Colonic mucosa (tissue), 4 donors: ENCODE measurements at regions not wholly inside any gene's neighbourhood (a gene's known extent, or its start where the extent isn't known, plus 50 kb on each side); places are given as distances from the start of the nearest gene placed in this dataset.

Experiments
- DNase-seq: peaks from one replicate; pipeline ENCODE4 v3.0.0-alpha.2; 2020
- H3K27ac ChIP-seq: fragments of 200-600 bp; one replicate; pipeline ENCODE4 v1.8.0; 2021
- H3K27me3 ChIP-seq: fragments of 200-600 bp; one replicate; pipeline ENCODE4 v1.8.0; 2021
- H3K36me3 ChIP-seq: fragments of 200-600 bp; one replicate; pipeline ENCODE4 v1.8.0; 2021
- H3K4me1 ChIP-seq: fragments of 200-600 bp; one replicate; pipeline ENCODE4 v1.8.0; 2021; ENCODE audit warnings: mild to moderate bottlenecking
- H3K4me3 ChIP-seq: fragments of 200-600 bp; one replicate; pipeline ENCODE4 v1.8.0; 2021
- H3K9ac ChIP-seq, 2 donors: one replicate each; pipeline ENCODE4 v1.7.0; 2013; ENCODE audit warnings: control low read depth in 2 of 2, low read depth in 2 of 2, low read length in 2 of 2
- H3K9me3 ChIP-seq: fragments of 200-600 bp; one replicate; pipeline ENCODE4 v1.8.0; 2021
- intact Hi-C: fragments of 100-400 bp; cut with DNase I; formaldehyde crosslinking; loops from one replicate; pipeline ENCODE4 v1.14.1; 2022
- TF ChIP-seq, protein P1 (sequence below): fragments of 200-600 bp; IDR thresholded peaks from one replicate; pipeline ENCODE4 v1.8.0; 2022; ENCODE audit warnings: antibody characterized with exemption, mild to moderate bottlenecking
- donor health status: healthy.
- donor health status: DM: no; HTN: no; CAD: no.
- donor health status: DM: no; HTN: no; CAD: no.

DNA sequence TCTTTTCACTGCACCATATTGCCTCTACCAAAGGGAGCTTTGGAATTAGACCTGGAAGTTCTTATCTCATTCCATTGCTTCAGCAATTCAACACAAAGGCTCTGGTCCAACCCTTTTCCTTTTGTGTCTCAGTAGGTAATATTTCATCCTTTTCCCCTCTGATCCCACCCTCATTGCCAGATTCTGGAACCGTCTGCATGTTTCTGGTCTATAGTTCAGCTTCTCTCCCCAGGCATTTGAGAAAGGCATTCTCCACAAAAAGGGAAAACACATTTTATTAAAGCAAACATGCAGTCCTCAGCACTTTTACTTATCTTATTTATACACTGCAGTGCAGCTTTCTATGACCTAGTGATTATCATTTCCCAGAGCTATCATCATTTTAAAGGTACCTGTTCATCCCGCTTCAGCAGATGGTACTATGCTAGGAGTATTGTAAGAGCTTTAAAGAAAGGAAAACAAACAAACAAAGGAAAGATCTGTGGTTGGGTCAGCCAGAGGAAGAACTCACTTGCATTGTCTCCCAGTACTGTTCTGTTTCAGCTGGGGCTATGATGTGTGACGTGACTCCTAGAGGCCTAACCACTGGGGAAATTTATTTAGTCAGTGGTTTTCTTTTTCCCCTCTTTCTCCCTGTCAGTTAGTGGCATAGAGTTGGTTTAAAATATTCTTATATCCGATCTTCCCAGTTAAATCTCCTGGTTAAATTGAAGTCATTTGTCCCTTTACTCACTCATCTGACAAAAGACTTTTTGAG is 269.2 kb downstream of the TMEM38B start:
- intact Hi-C loops: no loop called here
- Histone ChIP-seq H3K9ac (no peak overlapping the region), H3K4me3 (no peak overlapping the region), H3K27ac (no peak overlapping the region), H3K9me3 (no peaks in the 10 kb centered on the region), H3K4me1 (no peaks in the 10 kb centered on the region), H3K36me3 (no peaks in the 10 kb centered on the region), H3K27me3 (no peaks in the 10 kb centered on the region)
- DNase-seq: no peak
- TF ChIP-seq, protein P1, sequence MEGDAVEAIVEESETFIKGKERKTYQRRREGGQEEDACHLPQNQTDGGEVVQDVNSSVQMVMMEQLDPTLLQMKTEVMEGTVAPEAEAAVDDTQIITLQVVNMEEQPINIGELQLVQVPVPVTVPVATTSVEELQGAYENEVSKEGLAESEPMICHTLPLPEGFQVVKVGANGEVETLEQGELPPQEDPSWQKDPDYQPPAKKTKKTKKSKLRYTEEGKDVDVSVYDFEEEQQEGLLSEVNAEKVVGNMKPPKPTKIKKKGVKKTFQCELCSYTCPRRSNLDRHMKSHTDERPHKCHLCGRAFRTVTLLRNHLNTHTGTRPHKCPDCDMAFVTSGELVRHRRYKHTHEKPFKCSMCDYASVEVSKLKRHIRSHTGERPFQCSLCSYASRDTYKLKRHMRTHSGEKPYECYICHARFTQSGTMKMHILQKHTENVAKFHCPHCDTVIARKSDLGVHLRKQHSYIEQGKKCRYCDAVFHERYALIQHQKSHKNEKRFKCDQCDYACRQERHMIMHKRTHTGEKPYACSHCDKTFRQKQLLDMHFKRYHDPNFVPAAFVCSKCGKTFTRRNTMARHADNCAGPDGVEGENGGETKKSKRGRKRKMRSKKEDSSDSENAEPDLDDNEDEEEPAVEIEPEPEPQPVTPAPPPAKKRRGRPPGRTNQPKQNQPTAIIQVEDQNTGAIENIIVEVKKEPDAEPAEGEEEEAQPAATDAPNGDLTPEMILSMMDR: no peak

DNA sequence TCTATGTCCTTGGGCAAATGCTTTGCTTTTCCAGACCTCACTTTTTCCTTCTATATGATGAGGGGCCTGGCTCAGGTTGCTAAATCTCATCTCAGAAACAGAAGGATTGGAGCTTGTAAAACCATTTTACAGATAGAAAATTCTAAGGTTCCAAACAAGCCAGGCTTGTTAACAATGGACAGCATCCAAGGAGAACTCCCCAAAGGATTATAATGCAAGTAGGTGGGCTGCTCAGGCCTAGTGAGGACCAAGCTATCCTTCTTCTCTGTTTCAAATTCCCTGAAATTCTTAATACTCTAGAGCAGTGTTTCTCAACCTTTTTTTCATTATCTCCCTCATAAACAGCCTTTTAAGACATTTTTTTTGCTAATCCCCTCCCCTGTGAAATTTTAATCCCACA is 269.8 kb downstream of the TMEM38B start:
- DNase-seq: no peak
- Histone ChIP-seq H3K9ac (no peak overlapping the region), H3K27me3 (no peaks in the 10 kb centered on the region), H3K9me3 (no peaks in the 10 kb centered on the region), H3K4me1 (no peaks in the 10 kb centered on the region), H3K4me3 (no peak overlapping the region), H3K27ac (no peak overlapping the region), H3K36me3 (no peaks in the 10 kb centered on the region)
- intact Hi-C loops: no loop called here
- TF ChIP-seq, protein P1: no peak

DNA sequence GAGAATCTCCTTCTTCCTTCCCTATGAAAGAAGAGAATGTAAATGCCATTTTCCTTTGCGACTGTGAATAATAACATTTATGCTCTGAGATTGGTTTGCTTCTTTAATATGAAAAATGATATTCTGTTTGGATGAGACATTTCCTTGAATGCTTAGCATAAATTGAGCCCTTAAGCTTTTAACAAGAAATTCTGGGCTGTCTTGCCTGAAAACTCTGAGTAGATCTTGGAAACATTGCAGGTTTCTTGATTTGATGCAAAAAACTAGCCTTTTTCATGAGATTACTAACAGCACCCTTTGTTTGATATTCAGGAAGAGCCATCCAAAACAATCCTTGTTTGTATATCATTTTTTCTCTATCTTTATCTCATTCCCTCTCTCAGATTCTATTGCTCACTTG is 272.5 kb downstream of the TMEM38B start:
- Histone ChIP-seq H3K4me3 (no peak overlapping the region), H3K4me1 (no peaks in the 10 kb centered on the region), H3K27me3 (no peaks in the 10 kb centered on the region), H3K27ac (no peak overlapping the region), H3K36me3 (no peaks in the 10 kb centered on the region), H3K9me3 (no peaks in the 10 kb centered on the region), H3K9ac (no peak overlapping the region)
- intact Hi-C loops: no loop called here
- no peak for DNase-seq
- TF ChIP-seq, protein P1: no peak

DNA sequence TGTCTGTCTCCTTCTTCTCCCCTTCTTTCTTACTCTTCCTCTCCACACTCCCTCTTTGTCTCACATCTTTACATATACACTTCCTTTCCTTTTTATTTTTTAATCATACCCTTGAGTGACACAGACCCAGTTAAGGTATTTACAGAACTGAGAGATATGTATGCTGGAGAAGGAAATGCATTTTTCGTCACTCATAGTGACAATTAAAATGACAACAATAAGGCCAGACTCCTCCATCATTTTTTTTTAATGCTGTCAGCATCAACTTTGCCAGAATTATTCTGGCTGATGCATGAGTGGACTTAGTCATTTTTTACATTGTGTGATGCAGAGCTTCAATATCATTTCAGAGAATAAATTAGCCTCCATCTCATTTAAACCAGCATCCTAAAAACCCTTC is 272.9 kb downstream of the TMEM38B start:
- TF ChIP-seq, protein P1: no peak
- no peaks in the 10 kb centered on the region for H3K9me3 ChIP-seq
- DNase-seq: no peak
- H3K27me3 ChIP-seq: no peaks in the 10 kb centered on the region
- no peak overlapping the region for H3K9ac ChIP-seq
- no peak overlapping the region for H3K27ac ChIP-seq
- intact Hi-C loops: no loop called here
- H3K4me1 ChIP-seq: no peaks in the 10 kb centered on the region
- H3K4me3 ChIP-seq: no peak overlapping the region
- H3K36me3 ChIP-seq: no peaks in the 10 kb centered on the region

DNA sequence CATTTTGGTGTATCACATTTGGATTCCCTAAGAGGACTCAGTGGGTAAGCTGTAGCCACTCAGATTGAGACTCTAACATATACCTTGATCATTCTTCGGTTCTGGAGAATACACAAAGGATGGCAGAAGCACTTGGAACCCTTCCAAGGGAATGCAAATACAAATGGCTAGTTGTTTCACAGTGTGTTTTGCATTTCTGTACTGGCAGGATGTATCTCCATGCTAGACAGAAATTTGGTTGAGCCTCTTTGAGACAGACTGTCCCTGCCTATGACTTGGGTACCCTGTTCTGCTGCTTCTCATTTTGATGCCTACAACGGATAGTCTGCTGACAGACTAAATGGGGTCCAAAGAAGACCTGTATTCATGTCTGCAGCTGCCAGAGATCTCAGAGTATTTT is 273.5 kb downstream of the TMEM38B start:
- Histone ChIP-seq H3K4me3 (no peak overlapping the region), H3K27ac (no peak overlapping the region), H3K36me3 (no peaks in the 10 kb centered on the region), H3K9ac (no peak overlapping the region), H3K9me3 (no peaks in the 10 kb centered on the region), H3K4me1 (no peaks in the 10 kb centered on the region), H3K27me3 (no peaks in the 10 kb centered on the region)
- TF ChIP-seq, protein P1: no peak
- intact Hi-C loops: no loop called here
- DNase-seq: no peak
